NCI-H1092 treated with DMSO at 0.1 percent for 48 hours (cell line): ENCODE measurements at regions not wholly inside any gene's neighbourhood (a gene's known extent, or its start where the extent isn't known, plus 50 kb on each side); places are given as distances from the start of the nearest gene placed in this dataset.

Source experiments
- DNase-seq: peaks from one replicate; lab custom pipeline; 2025; lab: John Stamatoyannopoulos, UW

DNA sequence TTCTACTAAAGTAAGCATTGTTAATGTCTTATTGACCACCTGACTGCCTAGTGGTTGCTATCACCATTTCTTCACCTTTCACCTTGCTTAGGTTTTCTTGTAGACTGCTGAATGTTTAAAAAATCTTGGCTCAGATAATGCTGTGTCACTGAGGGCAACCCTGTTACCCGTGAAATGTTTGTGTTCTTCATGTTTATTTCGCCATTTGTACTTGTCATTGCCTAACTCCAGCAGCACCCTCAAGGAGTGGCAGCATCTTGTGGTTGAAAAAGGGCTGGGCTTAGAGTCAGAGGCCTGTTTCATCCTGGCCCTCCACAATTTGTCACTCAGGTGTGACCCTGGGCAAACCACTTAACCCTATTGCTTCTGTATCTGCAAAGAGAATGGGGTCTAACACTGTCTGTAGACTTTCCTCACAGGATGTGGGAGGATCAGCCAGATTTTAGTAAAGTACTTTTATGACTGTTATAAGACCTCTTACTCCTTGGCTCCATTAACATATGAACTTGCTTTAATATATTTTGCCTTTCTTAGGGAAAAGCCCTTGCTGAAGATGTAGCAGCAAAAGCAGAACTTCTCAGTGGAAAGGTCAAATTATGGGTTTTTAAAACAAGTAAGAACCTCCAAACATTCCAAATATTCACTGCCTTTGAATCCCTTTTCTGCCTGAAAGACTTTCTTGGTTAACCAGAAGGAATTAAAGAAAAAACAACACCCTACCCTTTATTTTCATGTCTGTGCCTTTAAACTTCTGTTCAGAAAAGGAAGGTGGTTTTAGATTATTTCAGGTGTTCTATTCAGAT, 154.5 kb upstream of the C11orf87 start:
- no peak for DNase-seq

DNA sequence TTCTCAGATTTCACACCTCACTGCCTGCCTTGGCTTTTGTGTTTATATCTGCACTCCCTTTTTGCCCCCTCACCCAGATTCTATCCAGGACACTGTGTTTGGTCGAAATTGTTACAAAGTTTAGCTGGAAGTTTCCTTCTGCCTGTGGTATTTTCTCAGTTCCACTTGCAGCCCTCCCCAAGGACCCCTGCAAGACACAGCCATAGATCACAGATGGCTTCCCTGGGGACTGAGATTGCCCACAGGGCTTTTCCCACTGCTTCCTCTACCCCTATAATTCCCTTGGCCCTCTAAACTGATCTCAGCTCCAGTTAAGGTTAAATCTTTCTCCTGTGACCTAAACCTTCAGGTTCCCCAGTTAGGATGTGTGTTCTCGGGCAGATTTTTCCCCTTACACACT, 146.1 kb upstream of the C11orf87 start:
- no peak for DNase-seq

DNA sequence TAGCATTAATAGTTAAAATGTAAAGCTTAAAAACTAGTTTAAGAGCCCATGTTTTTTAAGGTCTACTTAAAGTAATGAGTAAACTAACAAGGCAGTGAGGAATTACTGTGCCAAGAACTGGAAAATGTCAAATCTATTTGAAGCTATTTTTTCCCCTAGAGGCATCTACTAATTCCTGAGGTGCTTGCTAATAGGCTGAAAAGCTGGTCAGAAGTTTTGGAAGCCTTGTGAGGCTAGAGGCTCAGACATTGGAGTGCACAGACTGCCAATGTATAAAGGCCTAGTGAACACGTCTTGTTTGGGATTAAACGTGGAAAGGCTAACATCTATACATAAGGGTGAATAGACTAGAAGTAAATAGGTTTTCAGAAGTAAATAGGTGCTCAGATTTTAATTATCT, 136.5 kb upstream of the C11orf87 start:
- DNase-seq, result no peak

DNA sequence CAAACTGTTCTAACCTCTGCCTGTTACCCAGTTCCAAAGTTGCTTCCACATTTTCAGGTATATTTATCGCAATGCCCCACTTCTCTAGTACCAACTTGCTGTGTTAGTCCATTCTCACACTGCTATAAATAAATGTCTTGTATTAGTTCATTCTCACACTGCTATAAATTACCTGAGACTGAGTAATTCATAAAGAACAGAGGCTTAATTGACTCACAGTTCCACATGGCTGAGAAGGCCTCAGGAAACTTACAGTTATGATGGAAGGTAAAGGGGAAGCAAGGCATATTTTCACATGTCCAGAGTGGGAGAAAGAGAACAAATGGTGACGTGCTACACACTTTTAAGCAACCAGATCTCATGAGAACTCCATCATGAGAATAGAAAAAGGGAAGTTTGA, 130.4 kb upstream of the C11orf87 start:
- no peak for DNase-seq

DNA sequence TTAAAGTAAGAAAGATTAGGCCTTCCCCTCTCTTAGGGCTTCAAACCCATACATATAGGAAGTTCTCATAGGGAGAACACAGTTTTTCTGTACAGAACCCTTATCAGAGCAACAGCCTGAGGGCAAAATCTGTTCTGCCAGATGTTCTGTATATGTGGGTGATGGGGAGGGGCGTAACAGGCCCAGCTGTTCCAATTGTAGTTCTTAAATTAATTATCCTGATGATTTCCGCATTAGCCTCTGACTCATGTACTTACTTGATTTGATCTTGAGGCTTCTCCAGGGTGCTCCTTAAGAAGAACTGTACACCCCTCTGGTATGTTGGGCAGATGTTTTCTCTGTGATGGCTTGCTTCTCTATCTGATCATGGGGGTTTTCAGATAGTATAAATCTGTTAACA, 123.1 kb upstream of the C11orf87 start:
- no peak for DNase-seq

DNA sequence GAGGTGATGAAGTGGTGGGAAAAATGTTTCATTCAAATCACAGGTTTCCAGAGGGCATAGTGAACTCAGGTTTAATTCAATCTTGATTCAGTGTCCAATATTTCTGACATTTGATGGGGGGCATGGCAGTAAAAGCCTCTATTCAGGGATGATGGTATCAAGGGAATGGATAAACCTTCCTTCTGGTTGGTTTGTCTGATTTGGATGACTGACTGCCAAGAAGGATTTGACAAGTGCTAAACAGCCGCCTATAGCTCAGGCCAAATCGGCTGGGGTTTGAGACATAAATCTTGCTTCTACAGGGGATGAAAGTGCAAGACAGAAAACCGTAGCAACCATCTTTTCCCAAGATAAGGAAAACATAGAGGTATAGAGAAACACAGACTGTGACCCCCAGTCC, 121.8 kb upstream of the C11orf87 start:
- no peak for DNase-seq

DNA sequence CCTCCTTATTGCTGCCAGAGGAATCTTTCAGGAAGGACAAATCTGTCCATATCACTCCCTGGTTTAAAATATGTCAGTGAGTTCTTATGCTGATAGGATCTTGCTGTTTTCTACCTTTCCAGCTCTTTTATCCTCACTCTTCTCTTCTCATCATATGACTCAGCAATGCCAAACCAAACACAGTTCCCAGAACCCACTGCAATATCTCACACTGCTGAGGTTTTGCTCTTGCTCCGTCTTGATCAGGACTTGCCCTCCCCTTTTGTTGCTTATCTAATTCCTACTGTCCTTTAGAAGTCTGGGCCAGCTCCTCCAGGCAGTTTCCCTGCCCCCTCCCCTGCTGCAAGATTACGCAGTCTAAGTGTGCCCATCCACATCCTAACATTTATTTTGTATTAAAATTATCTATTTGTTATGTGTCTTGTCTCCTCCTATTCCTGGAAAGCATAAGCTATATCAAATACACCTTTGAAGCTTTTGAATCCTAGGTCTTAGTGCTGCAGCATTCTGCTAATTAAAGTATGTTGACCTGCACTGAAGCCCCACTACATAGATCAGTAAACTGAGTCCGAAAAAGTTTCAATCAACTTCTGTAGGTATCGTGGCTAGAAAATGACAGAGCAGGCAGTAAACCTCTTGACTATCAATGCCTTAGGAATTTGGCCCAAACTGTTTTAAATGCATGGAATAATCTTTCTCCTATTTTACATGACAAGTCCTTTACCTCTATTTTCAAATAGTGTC, 119.2 kb upstream of the C11orf87 start:
- no peak for DNase-seq

DNA sequence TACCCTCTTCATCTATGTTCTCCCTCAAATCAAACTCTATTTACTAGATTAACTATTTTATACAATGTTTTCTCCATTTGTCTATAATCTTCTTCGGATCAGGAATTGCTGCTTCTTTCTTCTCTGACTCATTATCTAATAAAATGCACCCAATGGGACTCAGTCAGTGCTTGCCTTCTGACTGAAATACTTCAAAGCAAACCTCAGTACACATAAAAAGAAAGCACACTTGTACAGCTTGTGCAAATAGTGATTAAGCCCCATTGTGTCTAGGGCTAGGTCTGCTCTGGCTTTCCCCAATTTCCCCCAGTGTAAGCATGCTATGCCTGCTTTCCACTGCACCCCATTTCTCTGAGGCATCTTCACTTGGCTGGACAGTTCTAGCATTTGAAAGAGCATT, 118.6 kb upstream of the C11orf87 start:
- DNase-seq, result peak; percentile 15

DNA sequence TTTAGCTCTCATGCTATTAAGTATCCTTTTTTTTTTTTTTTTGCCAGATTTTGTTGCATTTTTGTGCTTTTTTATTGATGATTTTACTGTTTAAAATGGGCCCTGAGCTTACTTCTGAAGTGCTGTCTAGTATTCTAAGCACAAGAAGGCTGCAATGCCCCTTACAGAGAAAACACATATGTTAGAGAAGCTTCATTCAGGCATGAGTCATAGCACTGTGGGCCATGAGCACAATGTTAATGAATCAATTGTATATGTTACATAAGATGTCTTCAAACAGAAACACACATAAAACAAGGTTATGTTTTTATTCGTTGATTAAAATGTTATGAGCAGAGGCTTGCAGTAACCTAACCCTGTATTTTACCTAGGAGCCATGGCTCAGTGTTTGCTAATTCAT, 117.8 kb upstream of the C11orf87 start:
- DNase-seq, result no peak

DNA sequence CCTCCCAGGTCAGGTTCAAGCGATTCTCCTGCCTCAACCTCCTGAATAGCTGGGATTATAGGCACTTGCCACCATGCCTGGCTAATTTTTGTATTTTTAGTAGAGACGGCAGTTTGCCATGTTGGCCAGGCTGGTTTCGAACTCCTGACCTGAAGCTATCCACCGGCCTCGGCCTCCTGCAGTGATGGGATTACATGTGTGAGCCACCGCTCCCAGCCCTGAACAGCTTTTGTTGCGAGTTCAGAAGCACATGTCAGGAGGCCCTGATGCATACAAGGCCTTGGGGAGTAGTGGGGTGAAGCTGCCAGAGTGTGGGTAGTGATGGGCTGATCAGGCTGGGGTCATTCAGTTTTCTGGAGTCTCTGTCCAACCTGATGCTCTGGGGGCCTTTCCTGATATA, 117.0 kb upstream of the C11orf87 start:
- DNase-seq, result no peak

DNA sequence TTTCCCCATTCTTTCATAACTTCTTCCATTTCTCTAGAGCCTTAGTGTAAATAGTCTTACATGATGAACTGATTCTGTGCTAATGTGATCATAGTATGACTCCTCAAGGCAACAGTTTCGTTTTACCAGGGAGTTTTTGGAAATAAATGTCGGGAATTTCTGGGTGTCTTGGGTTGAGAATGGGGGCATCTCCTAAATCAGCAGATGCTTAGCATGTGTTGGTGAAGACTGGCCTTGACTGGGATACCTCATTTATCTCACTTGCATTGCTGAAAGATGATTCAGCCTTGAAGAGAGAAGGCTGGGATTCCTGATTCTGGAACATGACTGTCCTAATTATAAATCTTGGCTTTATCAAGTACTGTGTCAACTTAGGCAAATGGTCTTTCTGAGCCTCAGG, 115.7 kb upstream of the C11orf87 start:
- no peak for DNase-seq

DNA sequence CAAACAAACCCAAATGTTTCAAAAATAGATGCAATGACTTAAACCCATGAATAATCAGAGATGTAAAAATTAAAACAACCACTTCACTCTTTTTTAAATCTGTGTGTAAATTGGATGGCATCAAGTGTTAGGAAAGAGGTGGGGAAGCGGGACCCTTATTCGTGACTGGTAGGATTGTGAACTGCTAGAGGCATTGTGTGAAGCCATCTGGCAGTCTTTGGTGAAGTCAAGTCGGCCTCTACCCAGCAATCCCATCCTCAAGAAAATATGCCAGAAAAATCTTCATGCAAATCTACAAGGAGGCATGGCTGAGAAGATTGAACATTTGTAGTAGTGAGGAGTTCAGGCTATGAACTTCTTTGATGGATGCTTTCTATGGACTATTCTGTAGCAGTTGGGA, 114.6 kb upstream of the C11orf87 start:
- DNase-seq, result no peak

DNA sequence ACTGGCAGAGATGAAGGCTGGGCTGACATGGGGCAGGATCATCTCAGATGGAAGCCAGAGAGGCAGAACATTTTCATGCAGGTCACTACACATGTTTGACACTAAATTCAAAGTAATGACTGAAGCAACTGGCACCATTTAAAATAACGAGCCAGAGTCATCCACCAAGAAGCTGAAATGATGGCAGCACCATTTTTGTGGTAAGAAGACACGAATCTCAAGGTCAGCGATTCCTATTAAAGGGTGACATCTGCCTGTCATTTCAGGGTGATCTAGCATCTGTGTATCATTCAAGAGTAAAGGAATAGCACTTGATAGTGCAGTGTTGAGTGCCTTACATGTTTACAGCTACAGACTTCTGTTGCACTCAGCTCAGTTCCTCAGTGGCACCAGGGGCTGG, 113.4 kb upstream of the C11orf87 start:
- DNase-seq, result no peak

DNA sequence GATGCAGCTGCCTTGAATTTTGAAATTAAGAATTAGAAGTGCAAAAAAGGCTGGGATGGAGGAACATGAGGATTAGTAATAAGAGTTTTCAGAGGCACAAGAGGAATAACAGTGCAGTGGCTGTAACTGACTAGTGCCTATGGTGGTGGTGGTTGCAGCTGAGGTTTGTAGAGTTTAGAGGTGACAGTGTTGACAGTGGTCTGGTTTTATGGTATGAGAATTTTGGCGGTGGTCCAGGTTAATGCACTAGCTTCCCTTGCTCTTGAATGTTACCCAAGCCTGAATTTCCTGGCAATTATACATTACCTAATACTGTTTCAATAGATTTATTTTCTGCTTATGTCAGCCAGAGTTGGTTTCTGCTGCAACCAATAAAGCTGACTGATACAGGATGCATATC, 112.8 kb upstream of the C11orf87 start:
- DNase-seq, result peak; percentile 32

DNA sequence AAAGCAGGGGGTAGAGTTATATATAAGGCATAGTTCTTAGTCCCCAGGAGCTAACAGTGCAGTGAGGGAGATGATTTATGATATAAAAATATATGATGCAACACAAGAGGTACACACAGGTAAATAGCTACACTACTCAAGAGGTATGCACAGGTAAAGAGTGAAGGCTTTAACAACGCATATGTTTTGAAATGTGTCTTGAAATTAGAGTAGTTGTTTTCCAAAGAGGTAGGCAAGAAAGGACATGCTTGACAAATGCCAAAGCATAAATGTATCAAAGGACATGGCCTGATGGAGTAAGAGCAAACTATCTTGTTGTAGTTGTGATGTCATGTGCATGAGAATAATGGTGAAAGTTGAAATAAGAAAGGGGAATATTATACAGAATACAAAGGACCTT, 104.3 kb upstream of the C11orf87 start:
- no peak for DNase-seq

DNA sequence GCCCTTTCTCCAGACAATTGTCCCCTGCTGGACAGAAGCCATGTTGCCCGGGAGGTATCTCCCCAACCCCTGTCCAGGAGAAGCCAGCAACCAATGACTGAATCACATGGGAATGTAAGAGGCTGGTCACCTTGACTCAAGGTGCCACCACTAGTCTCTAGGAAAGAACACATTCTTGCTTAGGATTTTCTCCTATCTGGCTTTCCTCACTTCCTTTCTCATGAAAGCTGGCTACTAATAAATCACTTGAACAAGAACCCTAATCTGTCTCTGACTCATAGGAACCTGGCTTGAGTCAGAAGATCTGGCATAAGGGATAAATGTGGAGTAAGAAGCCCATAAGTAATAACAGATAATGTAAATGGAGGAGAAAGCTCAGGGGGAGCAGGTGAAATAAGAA, 101.4 kb upstream of the C11orf87 start:
- DNase-seq, result no peak

DNA sequence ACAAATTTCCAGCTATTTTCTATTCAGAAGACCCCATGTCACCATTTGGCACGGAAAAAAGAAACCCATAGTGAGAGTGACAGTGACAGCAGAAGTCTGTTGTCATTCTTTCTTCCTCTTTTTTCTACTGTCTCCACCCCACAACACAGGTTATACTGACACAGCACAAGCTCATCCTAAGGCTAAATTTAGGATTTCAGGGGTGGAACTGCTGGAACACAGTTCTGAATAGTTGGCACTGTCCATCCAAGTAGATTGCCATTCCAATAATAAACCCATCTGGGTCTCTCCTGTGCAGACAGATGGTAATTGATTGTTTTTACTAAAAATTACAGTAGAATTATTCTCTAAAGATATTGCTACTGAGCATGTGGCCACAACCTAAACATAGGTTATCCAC, 95.2 kb upstream of the C11orf87 start:
- no peak for DNase-seq

DNA sequence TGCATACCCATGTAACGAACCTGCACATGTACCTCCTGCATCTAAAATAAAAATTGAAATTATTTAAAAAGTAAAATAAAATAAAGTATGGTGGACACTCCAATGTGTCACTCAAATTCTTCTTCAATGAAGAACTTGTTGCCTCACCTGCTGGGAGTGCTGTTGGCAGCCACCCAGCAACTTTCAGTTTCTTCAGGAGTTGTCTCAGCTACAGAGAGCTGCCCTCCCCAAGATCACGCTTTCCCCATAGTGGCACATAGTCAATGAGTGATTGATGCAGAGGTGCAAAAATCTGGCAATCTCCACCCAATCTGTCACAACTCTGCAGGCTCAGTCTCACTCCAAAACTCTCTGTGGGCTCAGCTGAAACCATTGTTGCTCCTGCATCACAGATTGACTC, 92.3 kb upstream of the C11orf87 start:
- DNase-seq, result no peak

DNA sequence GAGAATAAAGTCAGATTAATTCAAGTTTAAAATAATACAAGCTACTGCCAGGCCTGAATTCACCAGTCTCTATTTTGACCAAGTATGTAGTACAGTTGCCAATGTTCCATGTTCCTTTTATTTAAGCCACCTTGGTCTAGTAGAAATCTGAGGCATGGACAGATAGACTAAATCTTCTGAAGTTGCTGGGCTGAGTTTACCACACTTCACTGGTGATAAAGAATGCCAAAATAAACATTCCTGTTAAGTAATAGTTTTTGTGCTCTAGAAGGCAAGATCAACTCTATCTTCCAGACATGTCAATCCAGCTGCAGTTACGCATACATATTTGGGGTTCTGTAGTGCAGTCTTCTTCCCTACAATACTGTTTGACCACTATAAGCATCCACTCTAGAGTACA, 83.9 kb upstream of the C11orf87 start:
- DNase-seq, result no peak

DNA sequence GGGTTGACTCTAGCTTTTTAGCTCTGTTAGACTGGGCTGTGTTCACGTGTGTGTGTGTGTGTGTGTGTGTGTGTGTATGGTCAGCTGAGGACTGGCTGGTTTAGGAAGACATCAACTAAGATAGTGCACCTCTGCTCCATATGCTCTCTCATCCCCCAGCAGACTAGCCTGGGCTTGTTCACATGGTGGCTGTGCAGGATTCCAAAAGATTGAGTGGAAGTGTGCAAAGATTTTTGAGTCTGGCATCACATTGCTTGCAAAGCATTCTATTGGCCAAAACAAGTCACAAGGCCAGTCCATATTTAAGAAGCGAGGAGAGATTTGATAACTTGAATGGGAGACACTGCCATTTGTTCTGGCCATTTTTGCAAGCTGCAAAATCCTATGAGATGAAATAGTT, 79.7 kb upstream of the C11orf87 start:
- DNase-seq, result no peak

DNA sequence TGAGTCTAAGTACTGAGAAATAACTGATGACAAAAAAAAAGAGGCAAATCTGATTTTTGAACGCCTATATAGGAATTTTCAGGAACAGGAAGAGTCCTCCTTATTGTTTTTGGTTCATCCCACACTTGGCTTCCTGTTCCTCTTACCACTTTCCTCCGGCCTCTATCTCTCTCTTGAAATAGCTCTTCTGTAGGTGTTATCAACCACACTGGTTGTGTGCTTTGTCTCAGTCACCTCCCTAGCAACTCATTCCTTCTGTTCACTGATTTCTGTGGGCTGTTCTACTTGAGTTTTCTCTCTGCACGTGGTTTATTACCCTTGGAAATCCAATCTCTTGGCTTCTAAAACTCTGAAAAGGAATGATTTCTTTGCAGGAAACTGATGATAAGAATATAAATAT, 78.7 kb upstream of the C11orf87 start:
- DNase-seq, result no peak

DNA sequence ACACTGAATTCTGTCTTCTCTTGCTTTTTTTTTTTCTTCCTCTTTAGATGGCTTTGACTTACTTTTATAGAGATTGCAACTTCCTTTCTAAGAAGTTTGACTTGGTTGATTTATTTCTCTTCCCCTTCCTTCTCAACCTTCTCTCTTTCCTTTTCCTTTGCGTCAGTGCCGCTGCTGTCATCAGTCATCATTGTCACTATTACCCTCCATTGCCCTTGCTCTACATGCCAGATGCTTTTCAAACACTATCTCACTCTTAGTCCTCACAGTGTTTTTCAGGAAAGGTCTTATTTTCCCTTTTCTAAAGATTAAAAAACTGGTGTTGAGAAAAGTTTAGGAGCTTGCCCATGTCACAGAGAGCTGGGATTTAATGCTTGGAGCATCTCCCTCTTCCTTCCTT, 74.7 kb upstream of the C11orf87 start:
- DNase-seq, result no peak

DNA sequence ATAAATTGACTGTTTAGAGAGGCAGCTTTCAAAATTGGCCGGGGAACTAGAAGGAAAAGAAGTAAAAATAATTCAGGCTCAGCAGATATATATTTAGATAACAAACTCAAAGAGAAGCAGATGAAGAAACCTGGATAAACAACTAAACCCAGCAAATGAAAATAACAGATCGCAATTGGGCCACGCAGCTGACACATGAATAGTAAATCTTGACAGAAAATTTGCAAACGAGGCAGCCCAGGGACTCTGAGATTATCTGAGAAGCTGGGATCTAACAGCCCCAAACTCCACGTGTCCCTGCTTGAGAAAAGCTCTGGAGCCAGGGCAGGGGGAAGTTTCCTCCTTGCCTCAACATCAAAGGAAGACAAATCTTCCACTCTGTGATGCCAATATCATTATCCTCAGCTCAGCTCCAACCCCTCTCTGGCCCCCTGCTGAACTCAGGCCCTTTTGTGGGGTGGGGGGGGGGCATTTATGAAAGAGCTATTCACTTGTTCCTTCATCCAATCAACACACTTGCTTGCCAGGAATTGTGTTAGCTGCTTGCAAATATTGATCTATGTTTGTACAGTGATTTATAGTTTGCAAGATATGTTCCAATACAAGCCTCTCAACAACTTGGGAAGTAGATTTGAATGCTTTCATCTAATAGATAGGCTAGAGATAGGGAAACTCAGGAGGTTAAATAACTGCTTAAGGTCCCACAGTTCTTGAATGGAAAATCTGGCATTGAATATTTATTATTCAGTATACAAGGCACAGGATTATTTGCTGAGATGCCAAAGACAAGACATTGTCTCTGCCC, 72.5 kb upstream of the C11orf87 start:
- DNase-seq, result no peak
